SJSA1 (cell line): ENCODE measurements at regions not wholly inside any gene's neighbourhood (a gene's known extent, or its start where the extent isn't known, plus 50 kb on each side); places are given as distances from the start of the nearest gene placed in this dataset.
"Not testable (repeated sequence)": the region's sequence is repeated elsewhere in the genome, so short reads cannot be mapped to it uniquely, and the experiment has no call there.

ENCODE experiments used
- DNase-seq, 2 experiments: peaks; one replicate each; pipeline ENCODE4 v3.0.0-alpha.2; 2015 to 2020; ENCODE audit warnings: low spot score in 2 of 2, low read depth in 1 of 2
- H3K27ac ChIP-seq: fragments of 250-450 bp; sonication (Bioruptor Pico); 2 replicates; pipeline ENCODE4 v1.5.1; 2020; ENCODE audit warnings: mild to moderate bottlenecking, moderate library complexity
- H3K27me3 ChIP-seq: fragments of 250-450 bp; sonication (Bioruptor Pico); replicated peaks from 2 replicates; pipeline ENCODE4 v1.5.1; 2020; ENCODE audit warnings: mild to moderate bottlenecking, moderate library complexity
- H3K36me3 ChIP-seq: fragments of 250-450 bp; sonication (Bioruptor Pico); 2 replicates; pipeline ENCODE4 v1.5.1; 2020; ENCODE audit warnings: mild to moderate bottlenecking
- H3K4me1 ChIP-seq: fragments of 250-450 bp; sonication (Bioruptor Pico); replicated peaks from 2 replicates; pipeline ENCODE4 v1.6.1; 2021; ENCODE audit warnings: mild to moderate bottlenecking
- H3K4me3 ChIP-seq: fragments of 250-450 bp; sonication (Bioruptor Pico); 2 replicates; pipeline ENCODE4 v1.5.1; 2020; ENCODE audit warnings: mild to moderate bottlenecking
- H3K9me3 ChIP-seq: fragments of 250-450 bp; sonication (Bioruptor Pico); replicated peaks from 2 replicates; pipeline ENCODE4 v1.5.1; 2020; ENCODE audit warnings: mild to moderate bottlenecking

DNA sequence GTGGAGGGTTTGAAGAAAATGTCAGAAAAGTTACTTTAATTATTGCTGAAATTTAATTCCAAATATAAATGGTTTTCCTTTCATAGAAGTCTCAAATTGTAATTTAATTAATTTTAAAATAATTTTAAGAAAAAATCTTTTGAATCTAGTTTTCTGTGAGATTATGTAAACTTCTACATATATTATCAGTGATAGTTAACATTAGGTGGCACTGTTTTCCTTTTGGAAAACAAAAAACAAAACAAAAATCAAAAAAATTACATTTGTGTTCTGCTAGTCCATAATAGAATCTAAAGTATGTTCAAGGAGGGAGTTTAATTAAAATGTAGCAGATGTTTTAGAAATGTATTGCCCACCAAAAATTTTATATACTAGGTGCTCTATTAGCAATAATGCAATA lies 1456.7 kb downstream of the REEP3 start:
- Histone ChIP-seq H3K4me1 (no peaks in the 10 kb centered on the region), H3K36me3 (no peaks in the 10 kb centered on the region), H3K4me3 (no peak overlapping the region), H3K9me3 (no peaks in the 10 kb centered on the region; the same call in 1 of the 2 replicates), H3K27ac (no peak overlapping the region), H3K27me3 (no peaks in the 10 kb centered on the region)
- DNase-seq = no peak

GRCh38 chr10:64996886-64997285 lies 1475.7 kb downstream of the REEP3 start:
- no peak for DNase-seq
- Histone ChIP-seq H3K4me3 (no peak overlapping the region), H3K4me1 (no peaks in the 10 kb centered on the region)

GRCh38 chr10:65010845-65011244 lies 1489.6 kb downstream of the REEP3 start:
- H3K4me3 ChIP-seq = no peak overlapping the region
- no peak for DNase-seq
- no peaks in the 10 kb centered on the region for H3K9me3 ChIP-seq
- H3K36me3 ChIP-seq = no peaks in the 10 kb centered on the region
- no peaks in the 10 kb centered on the region for H3K4me1 ChIP-seq
- H3K27ac ChIP-seq = no peak overlapping the region
- no peaks in the 10 kb centered on the region for H3K27me3 ChIP-seq

More at GRCh38 chr10:64996886-64997285, 1475.7 kb downstream of the REEP3 start:
- Histone ChIP-seq H3K36me3 (no peaks in the 10 kb centered on the region), H3K27me3 (no peaks in the 10 kb centered on the region), H3K9me3 (0 out of 2 replicates have a peak, but pooled peaks cover 3% of the 10 kb centered on the region), H3K27ac (no peak overlapping the region)

DNA sequence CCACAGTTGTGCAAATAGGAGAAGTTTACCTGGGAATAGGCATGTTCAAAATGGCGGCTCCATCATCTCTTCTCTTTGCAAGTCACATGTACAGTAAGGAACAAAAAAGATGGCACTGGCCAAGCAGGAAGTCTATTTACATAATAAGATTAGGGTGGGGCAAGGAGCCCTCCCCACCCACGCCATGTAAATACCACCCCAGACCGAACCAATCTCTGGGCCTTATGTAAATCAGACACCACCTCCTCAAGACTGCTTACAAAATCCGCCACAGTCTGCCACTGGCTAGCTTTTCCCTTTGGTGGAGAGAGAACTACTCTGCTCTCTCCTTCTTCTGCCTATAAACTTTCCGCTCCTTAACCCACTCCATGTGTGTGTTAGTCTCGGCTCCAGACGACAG lies 1496.3 kb downstream of the REEP3 start:
- no peak overlapping the region for H3K4me3 ChIP-seq
- H3K27ac ChIP-seq = no peak overlapping the region
- DNase-seq = no peak
- no peaks in the 10 kb centered on the region for H3K36me3 ChIP-seq
- no peaks in the 10 kb centered on the region for H3K4me1 ChIP-seq
- peaks cover 5% of the 10 kb centered on the region; the same call in 1 of the 2 replicates for H3K9me3 ChIP-seq
- no peaks in the 10 kb centered on the region for H3K27me3 ChIP-seq

DNA sequence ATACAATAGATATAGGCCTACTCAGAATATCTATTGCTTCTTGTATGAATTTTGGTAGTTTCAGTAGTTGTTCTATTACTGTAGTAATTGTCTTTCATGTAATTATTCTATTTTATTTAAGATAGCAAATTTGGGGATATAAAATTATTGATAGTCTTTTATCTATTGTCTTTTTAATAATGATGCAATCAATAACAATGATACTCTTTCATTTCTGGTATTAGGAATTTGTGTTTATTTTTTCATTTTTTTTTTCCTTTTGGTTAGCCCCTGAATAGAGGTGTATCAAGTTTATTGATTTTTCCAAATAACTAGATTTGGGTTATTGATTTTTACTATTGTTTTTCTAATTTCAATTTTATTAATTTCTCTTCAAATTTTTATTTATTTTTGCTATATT lies 1503.7 kb downstream of the REEP3 start:
- Histone ChIP-seq H3K4me3 (no peak overlapping the region), H3K9me3 (peaks cover 5% of the 10 kb centered on the region; the same call in 1 of the 2 replicates), H3K36me3 (no peaks in the 10 kb centered on the region), H3K4me1 (no peaks in the 10 kb centered on the region), H3K27ac (no peak overlapping the region), H3K27me3 (no peaks in the 10 kb centered on the region)
- no peak for DNase-seq

DNA sequence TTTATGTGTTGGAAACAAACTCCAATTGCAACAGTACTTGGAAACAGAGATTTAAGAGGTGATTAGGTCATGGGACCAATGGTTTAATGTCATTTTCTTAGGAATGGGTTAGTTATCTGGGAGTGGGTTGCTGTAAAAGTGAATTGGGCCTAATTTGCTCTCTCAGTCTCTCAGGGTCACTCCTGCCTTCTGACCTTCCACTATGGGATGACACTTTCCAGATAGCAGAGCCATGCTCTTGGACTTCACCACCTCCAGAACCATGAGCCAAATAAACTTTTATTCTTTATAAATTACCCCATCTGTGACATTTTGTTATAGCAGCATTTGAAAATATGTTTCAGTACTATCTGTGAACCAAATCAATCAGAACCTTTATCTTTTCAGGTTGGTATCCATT lies 1509.1 kb downstream of the REEP3 start:
- Histone ChIP-seq H3K27me3 (no peaks in the 10 kb centered on the region), H3K9me3 (peaks cover 5% of the 10 kb centered on the region; the same call in 1 of the 2 replicates), H3K27ac (no peak overlapping the region), H3K36me3 (no peaks in the 10 kb centered on the region), H3K4me1 (no peaks in the 10 kb centered on the region), H3K4me3 (no peak overlapping the region)
- DNase-seq = no peak

DNA sequence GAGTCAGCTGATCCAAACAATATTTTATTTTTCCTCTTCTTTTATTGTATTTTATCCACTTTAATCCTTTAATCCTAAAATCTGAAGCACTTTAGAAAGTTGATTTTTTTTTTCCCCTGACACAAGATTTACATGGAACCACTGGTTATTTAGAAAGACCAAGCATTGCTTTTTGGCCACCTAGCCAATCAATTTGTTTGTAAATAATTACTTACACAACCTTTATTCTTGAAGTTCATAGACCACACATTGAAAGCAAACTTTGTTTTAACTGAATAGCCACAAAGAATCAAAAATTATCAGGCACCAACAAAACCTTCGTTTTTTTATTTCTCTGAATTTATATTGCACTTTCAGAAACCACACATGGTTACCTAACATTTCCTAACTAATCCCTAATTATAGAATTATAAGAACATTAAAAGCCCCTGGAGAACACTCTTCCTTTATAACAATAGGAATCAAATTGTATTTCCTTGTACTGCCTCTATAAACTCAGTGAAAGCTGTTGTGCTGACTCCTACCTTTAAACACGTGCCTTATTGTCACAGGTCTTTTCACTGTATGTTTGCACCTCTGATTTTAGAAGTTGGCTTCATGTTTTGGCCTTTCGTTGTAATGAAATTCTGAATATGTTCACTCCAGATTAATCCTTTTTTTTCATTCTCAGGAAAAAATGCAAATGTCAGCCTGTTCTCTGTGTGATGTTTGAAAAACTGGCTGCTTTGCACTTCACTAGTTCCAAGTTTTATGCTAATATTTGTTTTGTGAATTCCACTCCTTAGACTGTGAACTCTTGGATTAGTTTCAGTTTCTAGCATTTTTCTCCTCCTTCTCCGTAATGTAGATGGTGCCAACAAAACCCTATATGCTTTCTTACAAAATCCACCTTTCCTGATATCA lies 1511.9 kb downstream of the REEP3 start:
- H3K9me3 ChIP-seq = peaks cover 2% of the 10 kb centered on the region; the same call in 1 of the 2 replicates
- DNase-seq = no peak
- no peaks in the 10 kb centered on the region for H3K36me3 ChIP-seq
- no peaks in the 10 kb centered on the region for H3K27me3 ChIP-seq
- no peak overlapping the region for H3K27ac ChIP-seq
- no peaks in the 10 kb centered on the region for H3K4me1 ChIP-seq
- H3K4me3 ChIP-seq = no peak overlapping the region

- Histone ChIP-seq H3K9me3 (no peaks in the 10 kb centered on the region), H3K36me3 (no peaks in the 10 kb centered on the region), H3K4me3 (no peak overlapping the region), H3K4me1 (no peaks in the 10 kb centered on the region), H3K27ac (no peak overlapping the region), H3K27me3 (no peaks in the 10 kb centered on the region)
- DNase-seq = no peak
Measured at GRCh38 chr10:65033957-65034356, 1512.8 kb downstream of the REEP3 start.

DNA sequence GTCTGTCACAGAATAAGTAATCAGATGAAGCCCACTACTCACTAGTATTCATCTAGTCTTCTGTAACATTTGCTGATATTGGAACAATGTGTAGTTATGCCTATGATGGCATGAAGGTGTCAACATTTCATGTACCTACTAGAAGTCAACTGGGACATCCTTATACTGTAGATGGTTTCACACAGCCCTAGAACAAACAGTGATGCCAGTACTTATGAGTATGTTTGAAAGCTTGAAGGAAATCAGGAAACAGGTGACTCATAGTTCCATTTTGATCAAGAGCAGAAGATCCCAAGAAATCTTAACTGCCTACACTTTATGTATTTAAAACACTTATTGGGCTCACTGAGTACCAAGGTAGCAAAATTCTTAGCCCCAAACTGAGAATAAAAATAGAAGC lies 1519.6 kb downstream of the REEP3 start:
- H3K4me3 ChIP-seq = no peak overlapping the region
- H3K36me3 ChIP-seq = no peaks in the 10 kb centered on the region
- H3K27me3 ChIP-seq = no peaks in the 10 kb centered on the region
- no peaks in the 10 kb centered on the region for H3K9me3 ChIP-seq
- DNase-seq = no peak
- no peaks in the 10 kb centered on the region for H3K4me1 ChIP-seq
- no peak overlapping the region for H3K27ac ChIP-seq

DNA sequence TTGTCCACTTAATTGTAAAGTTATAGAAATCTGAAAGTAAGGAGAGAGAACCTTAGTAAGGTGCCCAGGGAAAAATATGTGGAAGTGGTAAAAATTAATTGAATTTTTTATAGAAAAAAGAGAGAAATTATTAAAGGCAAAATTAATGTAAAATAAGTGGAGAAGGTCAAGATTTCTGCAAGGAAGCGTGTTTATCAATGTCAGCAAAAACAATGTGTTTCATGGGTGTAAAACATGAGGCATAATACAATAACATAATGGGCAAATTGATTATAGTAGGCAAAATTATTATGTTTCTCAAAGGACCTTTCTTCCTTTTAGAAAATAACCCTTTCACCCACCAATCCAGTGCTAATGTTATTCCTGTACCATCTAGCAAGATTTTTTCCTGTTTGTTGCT lies 1520.1 kb downstream of the REEP3 start:
- H3K27me3 ChIP-seq = no peaks in the 10 kb centered on the region
- H3K4me1 ChIP-seq = no peaks in the 10 kb centered on the region
- no peak overlapping the region for H3K27ac ChIP-seq
- H3K36me3 ChIP-seq = no peaks in the 10 kb centered on the region
- DNase-seq = no peak
- H3K9me3 ChIP-seq = no peaks in the 10 kb centered on the region
- H3K4me3 ChIP-seq = no peak overlapping the region

GRCh38 chr10:65042496-65042895 lies 1521.3 kb downstream of the REEP3 start:
- no peak overlapping the region for H3K4me3 ChIP-seq
- no peak for DNase-seq
- no peaks in the 10 kb centered on the region for H3K4me1 ChIP-seq
- no peaks in the 10 kb centered on the region; the same call in 1 of the 2 replicates for H3K9me3 ChIP-seq
- no peaks in the 10 kb centered on the region for H3K36me3 ChIP-seq
- no peaks in the 10 kb centered on the region for H3K27me3 ChIP-seq
- no peak overlapping the region for H3K27ac ChIP-seq

DNA sequence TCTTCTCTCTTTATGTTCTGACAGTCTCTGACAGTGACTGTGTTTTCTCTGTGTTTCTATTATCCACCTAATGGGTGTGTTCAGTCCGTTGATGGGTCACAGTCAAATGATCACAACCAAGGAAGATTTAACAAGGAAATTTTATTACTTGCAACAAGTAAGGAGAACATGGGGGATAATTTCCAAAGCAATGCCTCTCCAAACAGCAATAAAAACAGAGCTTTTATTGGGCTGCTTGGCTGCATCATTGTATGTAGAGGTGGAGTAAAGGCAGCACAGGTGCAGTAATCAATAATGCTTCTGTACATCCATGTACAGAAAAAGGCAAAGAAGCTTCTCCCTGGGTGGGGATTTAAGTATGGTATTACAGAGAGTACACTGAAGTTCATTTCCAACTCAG lies 1525.6 kb downstream of the REEP3 start:
- no peak overlapping the region for H3K27ac ChIP-seq
- no peak overlapping the region for H3K4me3 ChIP-seq
- H3K27me3 ChIP-seq = no peaks in the 10 kb centered on the region
- no peaks in the 10 kb centered on the region for H3K4me1 ChIP-seq
- no peak for DNase-seq
- no peaks in the 10 kb centered on the region; the same call in 1 of the 2 replicates for H3K9me3 ChIP-seq
- H3K36me3 ChIP-seq = no peaks in the 10 kb centered on the region

GRCh38 chr10:65052111-65052510 lies 1530.9 kb downstream of the REEP3 start:
- H3K4me3 ChIP-seq, H3K9me3 ChIP-seq, DNase-seq: not testable (repeated sequence)

DNA sequence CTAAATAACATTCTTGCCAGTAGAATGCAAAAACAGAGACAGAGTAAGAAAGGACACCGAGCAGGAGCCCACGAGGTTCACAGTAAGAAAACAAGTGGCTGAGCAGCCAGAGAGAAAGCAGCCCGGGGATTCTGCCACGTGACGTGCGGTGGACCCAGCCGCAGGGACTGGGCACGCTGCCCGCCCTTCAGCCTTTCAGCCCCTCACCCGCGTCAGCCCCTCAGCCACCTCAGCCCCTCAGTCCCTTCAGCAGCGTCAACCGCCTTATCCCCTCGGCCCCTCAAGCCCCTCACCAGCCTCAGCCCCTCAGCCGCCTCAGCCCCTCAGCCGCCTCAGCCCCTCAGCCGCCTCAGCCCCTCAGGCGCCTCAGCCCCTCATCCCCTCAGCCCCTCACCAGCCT lies 1532.2 kb downstream of the REEP3 start:
- not testable (repeated sequence) for H3K27ac ChIP-seq, H3K27me3 ChIP-seq, H3K4me1 ChIP-seq, DNase-seq, H3K9me3 ChIP-seq, H3K36me3 ChIP-seq, H3K4me3 ChIP-seq

More at GRCh38 chr10:65052111-65052510, 1530.9 kb downstream of the REEP3 start:
- H3K4me1 ChIP-seq, H3K27me3 ChIP-seq, H3K27ac ChIP-seq, H3K36me3 ChIP-seq: not testable (repeated sequence)
